HUDEP-2 (cell line): ENCODE measurements at regions not wholly inside any gene's neighbourhood (a gene's known extent, or its start where the extent isn't known, plus 50 kb on each side); places are given as distances from the start of the nearest gene placed in this dataset.
A peak's percentile ranks its signal among the peaks of the same experiment; 100 is the strongest.
"Not testable (repeated sequence)": the region's sequence is repeated elsewhere in the genome, so short reads cannot be mapped to it uniquely, and the experiment has no call there.

ENCODE experiments used
- DNase-seq, 76 experiments: peaks; one replicate each; lab custom pipeline; 2025; ENCODE audit not compliant: unreplicated experiment in 76 of 76; lab: John Stamatoyannopoulos, UW

DNA sequence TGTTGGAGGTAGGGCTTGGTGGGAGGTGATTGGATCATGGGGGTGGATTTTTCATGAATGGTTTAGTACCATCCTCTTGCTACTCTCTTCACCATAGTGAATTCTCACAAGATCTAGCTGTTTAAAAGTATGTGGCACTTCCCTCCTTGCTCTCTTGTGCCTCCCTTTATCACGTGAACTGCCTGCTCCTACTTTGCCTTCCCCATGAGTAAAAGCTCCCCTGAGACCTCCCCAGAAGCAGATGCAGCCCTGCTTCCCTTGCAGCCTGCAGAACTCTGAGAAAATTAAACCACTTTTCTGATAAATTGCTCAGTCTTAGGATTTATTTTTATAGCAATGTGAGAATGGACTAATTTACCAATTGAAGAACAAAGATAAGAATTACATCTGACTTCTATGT lies 223.1 kb downstream of the RNF144A start:
- no peak for DNase-seq

DNA sequence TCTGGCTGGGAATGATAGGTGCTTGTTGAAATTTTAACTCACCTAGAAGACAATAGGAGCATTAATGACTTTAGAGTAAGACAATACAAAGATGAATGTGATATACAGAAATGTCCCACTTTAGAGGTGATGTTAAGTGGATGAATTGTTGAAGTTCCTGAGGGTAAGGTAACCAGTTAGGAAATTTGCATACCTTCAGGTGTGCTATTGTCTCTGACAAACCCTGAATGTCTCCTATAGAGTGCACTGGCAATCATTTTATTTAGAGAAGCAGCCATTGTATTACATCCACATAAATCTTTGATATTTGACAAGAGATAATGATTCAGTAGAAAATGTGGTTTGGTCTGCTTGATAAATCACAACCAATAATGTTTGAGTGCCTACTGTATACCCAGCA lies 228.5 kb downstream of the RNF144A start:
- no peak for DNase-seq

DNA sequence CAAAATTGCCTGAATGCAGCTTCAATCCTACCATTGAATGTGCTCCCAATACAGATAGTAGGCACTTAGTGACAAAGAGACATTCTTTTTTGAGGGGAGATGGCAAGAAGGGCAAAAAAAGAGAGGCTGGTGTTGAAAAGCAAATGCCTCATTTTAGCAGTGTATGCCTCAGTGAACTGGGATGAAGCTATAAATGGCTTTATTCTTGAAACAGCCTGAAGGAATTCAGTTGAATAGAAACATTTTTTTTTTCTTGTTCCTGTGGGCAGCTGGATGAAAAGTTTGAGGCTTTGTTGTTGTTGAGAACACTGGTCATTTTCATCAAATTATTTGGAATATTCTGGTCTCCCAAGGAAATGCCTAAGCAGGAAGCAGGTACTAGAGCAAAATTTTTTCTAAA lies 228.9 kb downstream of the RNF144A start:
- DNase-seq = no peak

DNA sequence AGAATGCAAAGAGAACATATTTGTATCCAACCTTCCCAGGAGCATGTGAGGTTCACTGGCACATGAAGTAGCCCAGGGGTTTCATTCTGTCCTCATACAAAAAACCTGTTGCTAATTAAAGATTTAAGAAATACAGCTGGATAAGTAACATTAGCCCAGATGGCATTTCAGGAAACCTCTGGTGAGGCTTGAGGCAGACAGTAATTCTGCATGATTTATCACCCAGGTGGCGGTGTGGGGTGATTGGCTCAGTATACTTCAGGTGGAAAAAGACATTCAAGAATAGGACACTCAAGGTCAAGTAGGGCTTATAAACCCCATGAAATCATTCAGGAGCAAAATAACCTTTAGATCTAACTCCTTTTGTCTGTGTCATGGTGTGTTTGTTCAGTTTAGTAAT lies 237.4 kb downstream of the RNF144A start:
- DNase-seq = no peak

DNA sequence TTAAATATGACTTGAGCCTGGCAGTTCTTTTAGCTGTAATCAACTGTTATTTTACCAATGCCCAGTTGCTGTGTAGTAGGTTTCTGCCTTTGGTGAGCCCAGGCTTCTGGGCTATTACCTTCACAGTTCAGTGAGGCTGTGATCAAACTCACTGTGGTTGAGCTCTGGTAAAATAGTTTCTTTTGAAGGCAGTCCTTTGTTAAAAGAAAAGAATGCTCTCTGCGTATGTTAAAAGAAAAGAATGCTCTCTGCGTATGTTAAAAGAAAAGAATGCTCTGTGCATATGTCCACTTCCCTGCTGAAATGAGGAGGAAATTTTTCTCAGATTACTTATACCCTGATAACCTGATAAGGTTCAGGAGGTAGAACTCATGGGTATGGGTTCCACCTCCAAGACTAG lies 244.3 kb downstream of the RNF144A start:
- DNase-seq = no peak

DNA sequence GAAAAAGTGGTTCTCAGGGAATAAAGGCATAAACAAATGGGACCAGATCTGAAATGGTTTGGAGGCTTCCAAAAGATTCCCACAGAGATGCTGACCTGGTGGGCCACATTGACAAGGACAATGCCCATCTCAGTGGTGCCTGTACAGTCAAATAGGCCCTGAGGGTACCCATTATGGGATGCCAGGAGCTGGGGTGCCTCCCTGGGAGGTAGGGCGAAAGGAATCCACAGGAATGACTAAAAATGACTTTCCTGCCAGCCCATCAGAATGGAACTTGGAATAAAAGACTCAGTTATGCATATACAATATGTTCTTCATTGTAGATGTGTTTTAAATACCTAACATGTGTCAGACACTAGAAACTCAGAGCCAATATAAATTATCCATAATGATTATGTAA lies 248.5 kb downstream of the RNF144A start:
- no peak for DNase-seq

DNA sequence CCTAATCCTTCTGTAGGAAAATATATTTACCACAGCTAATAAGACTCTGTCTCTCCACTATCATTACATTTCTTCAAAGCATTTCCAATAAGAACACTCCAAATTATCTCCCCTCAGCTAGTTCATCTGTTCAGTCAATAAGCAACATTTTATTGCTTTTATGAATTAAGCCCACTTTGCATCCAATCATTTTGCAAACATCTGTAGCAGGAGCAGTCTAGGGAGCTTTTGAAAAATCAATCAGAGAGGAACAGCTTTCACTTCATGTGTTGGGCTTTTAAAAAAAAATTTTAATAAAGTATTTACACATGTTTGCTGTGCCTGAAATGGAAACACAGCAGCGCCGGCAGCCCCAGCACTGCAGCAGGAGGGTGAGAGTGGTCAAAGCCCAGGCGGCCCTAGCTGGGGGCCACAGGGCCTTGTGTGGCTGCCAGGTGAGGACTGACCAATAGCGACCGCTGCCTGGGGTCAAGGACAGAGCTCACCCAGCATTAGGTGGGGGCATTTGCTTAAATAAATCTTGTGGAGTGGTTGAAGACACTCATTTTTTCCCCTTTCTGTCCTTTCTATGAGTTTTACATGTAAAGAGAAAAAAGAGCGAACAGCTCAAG lies 250.7 kb downstream of the RNF144A start:
- DNase-seq = no peak

DNA sequence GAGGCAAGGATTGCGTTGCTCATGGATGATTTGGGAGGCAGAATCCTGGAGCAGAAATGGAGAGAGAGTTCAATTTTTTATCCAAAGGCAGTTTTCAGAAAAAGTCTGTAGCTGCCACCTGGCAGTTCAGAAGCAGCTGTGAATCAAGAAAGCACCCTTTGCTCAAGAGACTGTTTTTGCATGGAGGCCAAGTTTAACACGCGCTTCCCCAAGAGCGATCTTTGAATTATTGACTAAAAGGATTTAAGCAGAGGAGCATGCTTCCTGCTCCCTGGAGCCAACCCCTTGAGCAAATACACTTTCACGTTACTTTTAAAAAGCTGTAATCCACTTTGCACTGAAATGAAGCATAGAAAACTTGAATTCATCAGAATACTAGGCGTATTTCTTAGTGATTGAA lies 252.4 kb downstream of the RNF144A start:
- DNase-seq = no peak

DNA sequence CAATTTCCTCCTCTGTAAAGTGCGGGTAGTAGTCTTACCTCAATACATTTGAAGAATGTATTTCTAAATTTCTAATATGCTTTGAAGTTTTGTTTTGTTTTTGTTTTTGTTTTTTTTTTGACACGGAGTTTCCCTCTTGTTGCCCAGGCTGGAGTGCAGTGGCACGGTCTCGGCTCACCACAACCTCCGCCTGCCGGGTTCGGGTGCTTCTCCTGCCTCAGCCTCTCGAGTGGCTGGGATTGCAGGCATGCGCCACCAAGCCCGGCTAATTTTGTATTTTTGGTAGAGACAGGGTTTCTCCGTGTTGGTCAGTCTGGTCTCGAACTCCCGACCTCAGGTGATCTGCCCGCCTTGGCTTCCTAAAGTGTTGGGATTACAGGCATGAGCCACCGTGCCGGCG lies 261.8 kb downstream of the RNF144A start:
- DNase-seq = not testable (repeated sequence)

DNA sequence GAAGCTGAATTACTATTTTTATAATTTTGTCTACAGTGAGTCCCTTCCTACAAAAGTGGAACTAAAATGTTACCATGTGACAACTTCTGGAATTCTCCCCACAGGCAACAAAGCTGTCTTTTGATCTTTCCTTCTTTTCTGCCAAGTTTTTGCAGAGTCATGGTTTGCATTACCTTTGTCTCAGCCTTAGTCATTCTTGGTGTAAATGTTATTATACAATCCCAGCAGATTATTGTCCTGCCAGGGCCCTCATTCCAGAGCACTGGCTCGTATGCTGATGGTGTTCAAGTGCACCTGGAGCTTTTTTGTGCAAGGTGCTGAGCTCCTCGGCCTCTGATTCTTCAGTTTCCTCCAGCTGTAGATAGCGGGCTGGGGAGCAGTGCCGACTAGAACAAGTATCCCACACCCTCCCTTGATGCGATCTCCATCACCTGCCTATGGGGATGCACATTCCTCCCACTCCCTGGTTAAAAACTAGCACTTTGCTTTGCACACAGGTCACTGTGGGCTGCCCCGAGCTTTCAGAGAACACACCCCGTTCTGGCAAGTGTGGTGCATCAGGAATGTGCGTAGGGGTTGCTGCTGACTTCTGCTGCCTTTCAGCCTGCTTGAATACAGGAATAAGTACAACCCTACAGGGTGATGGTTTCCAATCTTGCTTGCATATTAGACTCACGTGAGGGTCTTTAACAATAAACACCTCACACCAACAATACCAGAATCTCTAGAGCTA lies 263.6 kb downstream of the RNF144A start:
- no peak for DNase-seq

DNA sequence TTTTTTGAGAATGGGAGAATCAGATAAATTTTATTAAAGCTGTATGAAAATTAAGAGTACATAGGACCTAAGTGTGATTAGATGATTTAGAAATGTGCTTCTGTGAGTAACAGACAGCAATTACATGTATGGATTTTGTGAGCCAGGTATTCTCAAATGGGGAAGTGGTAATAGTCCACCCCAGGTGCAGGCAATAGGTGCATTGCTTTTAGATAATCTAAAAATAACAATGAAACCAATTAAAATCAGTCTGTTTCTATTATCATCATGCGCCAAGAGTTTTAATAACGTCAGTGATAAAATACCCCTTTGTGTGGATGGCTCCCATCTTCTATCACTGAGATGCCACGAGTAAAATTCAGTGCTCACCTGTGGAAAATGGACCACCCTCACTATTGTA lies 265.3 kb downstream of the RNF144A start:
- DNase-seq = no peak

DNA sequence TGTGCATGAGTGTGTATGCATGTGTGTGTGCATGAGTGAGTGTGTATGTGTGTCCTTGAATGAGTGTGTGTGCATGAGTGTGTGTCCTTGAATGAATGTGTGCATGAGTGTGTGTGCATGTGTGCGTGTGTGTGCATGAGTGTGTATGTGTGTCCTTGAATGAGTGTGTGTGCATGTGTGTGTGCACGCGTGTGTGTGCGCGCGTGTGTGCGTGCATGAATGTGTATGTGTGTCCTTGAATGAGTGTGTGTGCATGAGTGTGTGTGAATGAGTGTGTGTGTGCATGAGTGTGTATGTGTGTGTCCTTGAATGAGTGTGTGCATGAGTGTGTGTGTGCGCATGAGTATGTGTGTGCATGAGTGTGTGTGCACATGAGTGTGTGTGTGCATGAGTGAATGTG lies 271.9 kb downstream of the RNF144A start:
- no peak for DNase-seq

DNA sequence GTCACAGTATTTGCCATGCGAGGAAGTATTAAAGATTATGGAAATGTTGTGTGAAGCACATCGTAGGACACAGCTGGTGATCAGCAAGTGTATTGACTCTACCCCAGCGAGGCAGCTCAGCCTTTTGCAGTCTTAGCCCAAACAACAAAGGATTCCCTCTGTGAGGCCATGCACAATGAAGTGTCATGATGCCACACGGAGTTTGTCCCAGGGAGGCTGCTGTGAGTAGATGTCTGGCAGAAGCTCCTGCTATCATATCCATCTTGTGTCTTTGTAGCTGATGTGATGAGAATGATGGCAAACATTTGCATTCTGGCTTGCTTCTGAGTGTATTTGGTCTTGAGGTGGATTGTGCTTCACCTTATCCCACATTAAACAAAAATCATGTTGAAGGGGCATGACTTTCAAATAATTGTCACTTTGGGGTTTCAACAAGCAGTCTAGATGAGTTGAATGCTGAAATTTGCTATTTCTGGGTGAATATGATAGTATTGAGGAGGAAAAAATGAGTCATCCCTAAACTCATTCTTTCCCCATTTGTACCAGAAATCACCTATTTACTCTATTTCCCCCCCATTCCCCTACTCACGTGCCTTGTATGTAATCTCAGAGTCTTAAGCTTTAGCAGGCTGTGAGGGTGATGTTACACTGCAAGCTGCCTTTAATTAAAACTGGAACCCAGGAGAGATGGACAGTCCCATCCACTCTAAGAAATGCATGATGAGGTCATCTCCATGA lies 273.5 kb downstream of the RNF144A start:
- no peak for DNase-seq

DNA sequence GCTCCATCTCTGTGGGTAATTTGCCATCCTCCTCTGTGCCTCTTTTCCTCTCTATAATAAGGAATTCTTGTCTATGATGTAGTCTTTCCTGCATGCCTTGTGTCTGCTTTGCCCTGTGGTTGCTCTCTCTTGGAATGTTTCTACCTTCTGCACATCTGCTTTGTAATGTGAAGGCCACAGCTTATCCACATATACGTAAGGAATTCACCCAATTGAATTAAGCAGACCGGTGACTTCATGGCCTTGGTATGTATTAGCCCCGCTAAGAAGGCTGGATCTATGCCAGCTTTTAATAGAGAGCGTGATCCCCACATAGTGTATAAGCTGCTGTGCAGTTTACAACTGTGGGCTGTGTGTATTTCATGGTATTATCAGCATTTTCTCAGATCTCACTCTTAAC lies 274.7 kb downstream of the RNF144A start:
- no peak for DNase-seq

DNA sequence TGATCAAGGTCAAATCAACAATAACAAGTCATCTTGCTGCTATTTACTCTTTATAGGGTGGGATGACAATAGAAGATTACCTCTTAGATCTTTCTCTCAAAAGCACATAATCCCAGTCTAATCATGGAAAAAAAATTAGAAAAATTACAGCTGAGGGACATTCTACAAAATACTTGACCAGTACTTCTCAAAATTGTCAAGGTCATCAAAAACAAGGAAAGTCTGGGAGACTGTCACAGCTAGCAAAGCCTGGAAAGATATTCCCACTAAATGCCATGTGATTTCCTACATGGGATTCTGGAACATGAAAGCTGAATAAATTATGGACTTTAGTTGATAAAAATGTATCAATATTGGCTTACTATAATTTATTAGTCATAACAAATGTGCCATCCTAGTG lies 276.2 kb downstream of the RNF144A start:
- no peak for DNase-seq

DNA sequence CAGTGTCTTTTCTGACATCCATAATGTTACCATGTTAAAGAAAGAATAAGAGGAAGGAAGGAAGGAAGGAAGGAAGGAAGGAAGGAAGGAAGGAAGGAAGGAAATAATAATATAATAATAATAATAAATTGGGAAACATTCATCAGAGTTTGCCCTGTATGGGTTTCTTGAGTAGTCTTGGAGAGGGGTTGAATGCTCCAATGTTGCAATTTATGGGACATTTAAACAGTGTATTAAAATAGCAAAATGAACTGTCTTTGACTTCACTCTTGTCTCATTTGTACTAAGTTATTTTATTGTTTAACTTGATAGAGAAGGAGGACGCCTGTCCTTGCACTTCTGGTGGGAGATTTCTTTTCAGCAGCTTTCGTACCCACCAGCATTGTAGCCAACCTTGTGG lies 277.7 kb downstream of the RNF144A start:
- no peak for DNase-seq

DNA sequence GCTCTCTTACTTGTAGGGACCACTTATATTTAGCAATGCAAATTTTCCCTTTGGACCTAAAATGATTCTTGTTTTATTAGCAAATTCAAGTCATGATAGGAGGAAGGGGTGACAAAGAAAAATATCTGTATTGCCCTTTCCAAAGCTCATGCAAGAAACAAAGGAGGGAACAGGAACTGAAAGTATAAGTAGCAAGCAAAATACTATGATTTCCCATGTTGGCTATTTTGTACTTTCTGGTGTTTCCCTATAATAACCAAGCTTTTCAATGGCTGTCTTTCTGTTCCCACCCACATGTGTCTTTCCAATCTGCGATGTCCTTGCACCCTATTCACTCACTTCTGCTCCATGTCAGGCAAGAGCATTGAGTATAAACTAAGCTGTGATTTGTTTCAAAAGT lies 279.7 kb downstream of the RNF144A start:
- DNase-seq = no peak

DNA sequence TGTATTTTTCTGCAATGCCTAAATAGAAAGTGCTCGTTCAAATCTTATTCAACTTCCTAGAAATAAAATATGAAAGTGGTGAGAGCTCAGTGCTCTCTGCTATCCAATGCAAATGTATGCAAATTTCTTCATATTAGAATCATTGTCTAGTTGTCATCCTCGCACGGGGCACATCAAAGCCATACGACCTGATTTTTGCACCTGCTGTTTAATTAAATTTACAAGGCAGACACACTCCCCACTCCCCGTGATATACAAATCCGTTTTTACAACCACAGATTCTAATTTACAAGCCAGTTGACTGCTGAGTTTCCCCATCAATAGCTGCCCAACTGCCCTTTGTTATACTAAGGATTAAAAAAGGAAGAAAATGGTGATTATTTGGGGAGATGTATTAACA lies 284.6 kb downstream of the RNF144A start:
- DNase-seq = no peak

DNA sequence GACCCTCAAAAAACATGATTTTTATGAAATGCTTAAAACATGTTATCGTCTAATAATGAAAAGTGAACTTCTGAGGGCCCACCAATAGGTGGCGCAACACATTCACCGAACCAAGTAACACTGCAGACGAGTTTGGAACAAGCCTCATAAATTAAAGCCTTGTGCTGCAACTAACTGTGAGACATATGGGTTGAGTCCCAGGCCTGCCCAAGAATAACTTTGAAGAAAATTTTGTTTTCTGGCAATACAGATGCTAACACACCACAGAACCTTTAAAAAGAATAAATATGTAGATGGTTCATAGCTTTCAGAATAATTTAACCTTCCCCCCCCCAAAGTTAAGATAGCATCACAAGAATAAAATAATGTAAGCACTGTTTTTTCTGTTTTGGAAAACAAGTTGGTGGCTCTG lies 285.9 kb downstream of the RNF144A start:
- peak in 32 of 76 experiments; percentile 1 to 42 (median 14) for DNase-seq

DNA sequence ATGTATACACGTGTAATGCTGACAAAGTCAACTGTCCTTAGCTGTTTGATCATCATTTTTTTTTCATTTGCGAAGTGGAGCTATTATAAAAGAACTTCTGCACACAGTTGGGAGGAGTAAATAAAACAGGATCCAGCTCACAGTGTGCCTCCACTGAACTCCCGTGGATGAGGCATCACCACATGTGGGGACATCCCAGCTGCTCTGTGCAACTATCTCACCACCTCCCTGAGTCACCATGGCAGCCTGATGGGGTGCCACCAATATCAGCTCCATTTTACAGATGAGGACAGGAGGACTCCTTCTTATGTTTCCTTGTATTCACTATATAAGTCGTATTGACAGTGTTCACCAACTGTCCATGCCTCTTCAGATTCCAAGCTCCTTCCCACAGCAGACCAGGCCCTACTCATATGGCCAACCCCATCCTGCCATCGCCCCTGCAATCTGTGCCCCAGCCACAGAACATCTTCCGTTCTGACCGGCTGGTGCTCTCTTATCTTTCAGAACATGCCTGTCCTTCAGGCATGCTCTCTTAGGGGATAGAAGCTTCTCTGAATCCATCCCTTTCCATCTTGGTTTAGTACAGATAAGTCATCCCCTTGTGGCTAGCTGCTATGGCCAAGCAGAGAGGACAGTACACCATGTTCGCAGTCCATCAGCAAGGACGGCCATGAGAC lies 288.1 kb downstream of the RNF144A start:
- DNase-seq = no peak

DNA sequence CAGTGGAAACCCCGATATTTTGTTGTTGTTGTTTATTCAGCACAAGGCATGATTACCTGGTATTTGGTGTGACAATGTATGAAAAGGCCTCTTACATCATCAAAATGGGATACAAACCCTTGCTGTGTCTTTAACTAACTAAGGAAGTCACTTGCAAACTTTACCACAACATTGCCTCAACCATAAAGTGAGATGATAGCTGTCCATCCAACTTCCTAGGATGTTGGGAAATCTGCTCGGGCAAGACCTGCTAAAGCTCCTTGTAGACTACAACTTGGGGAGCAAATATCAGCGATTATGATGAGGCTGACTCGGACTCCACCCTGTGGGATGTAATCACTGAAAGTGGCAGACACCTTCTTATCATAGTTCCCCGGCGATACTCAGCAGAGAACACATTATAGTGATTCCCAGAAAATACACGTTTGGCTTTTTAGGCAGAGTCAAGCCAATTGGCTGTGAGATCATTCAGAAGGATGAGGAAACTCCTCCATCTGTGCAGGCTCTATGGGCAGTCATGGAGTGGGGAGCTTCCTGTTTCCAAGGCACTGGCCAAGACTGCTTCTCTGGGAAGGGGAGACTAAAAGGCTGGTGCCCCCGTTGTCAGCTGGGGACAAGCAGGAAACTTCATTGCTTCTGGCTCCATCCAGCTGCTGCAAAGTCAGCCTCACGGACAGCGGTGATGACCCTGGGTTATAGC lies 289.0 kb downstream of the RNF144A start:
- DNase-seq = no peak
